Tibial nerve (tissue), 4 donors: ENCODE measurements at regions not wholly inside any gene's neighbourhood (a gene's known extent, or its start where the extent isn't known, plus 50 kb on each side); places are given as distances from the start of the nearest gene placed in this dataset.

Experiments used
- DNase-seq, 2 donors: peaks; one replicate each; pipeline ENCODE4 v3.0.0-alpha.2; 2019; ENCODE audit warnings: low spot score in 2 of 2
- H3K27ac ChIP-seq, 4 donors: fragments of 200-600 bp; sonication (generic) in 3 of 4; one replicate each; pipeline ENCODE4 v1.5.1; 2017 to 2019; ENCODE audit warnings: mild to moderate bottlenecking in 1 of 4
- H3K27me3 ChIP-seq, 2 donors: fragments of 200-600 bp; sonication (generic) in 1 of 2; one replicate each; pipeline versions ENCODE4 v1.5.1 to v1.6.0; 2017 to 2019
- H3K36me3 ChIP-seq, 3 donors: fragments of 200-600 bp; sonication (generic); one replicate each; pipeline ENCODE4 v1.5.1; 2018 to 2019
- H3K4me1 ChIP-seq, 4 donors: fragments of 200-600 bp; sonication (generic) in 3 of 4; one replicate each; pipeline ENCODE4 v1.5.1; 2017 to 2019
- H3K4me3 ChIP-seq, 4 donors: fragments of 200-600 bp; sonication (generic) in 3 of 4; one replicate each; pipeline ENCODE4 v1.5.1; 2017 to 2019; ENCODE audit warnings: mild to moderate bottlenecking in 1 of 4, moderate library complexity in 1 of 4
- H3K9me3 ChIP-seq, 4 donors: fragments of 200-600 bp; sonication (generic) in 3 of 4; one replicate each; pipeline ENCODE4 v1.5.1; 2017 to 2019
- CTCF ChIP-seq, 5 experiments: fragments of 200-600 bp in 3 of 5; fragments of 450-650 bp in 2 of 5; sonication (generic) in 3 of 5; IDR thresholded peaks; one replicate each; pipeline ENCODE4 v1.5.1; 2016 to 2019; ENCODE audit warnings: antibody characterized with exemption in 5 of 5, mild to moderate bottlenecking in 3 of 5, moderate library complexity in 2 of 5
- EP300 ChIP-seq, 2 donors: sonication (generic); formaldehyde crosslinking; IDR thresholded peaks; one replicate each; pipeline ENCODE4 v1.6.1; 2017; ENCODE audit warnings: antibody characterized with exemption in 2 of 2, mild to moderate bottlenecking in 1 of 2
- POLR2A ChIP-seq, 2 donors: fragments of 450-650 bp; IDR thresholded peaks; one replicate each; pipeline ENCODE4 v1.6.1; 2017; ENCODE audit warnings: antibody characterized with exemption in 2 of 2, mild to moderate bottlenecking in 2 of 2, moderate library complexity in 2 of 2
- WGBS, 2 donors: methylation state at CpG; one replicate each; pipeline ENCODE4 v1.1.5; 2018; 5-methylcytosine and 5-hydroxymethylcytosine counted together

GRCh38 chr5:153900703-153901395 lies 137.9 kb downstream of the FAM114A2 start:
- no peaks in the 10 kb centered on the region for H3K27me3 ChIP-seq
- H3K36me3 ChIP-seq = no peaks in the 10 kb centered on the region
- H3K9me3 ChIP-seq = no peaks in the 10 kb centered on the region
- no peak overlapping the region for H3K4me3 ChIP-seq
- H3K27ac ChIP-seq = peak overlapping the region in 2 of 4 donors; percentile 76
- TF ChIP-seq CTCF (IDR thresholded peaks at IDR 0.05) = no peak
- TF ChIP-seq POLR2A (IDR thresholded peaks at IDR 0.05) = no peak
- peak in 1 of 2 donors; percentile 72 for TF ChIP-seq EP300 (IDR thresholded peaks at IDR 0.05)
- 43 to 45% methylated on average over 3 of the region's 3 CpGs for WGBS, 2 donors
- peak in 1 of 2 donors; percentile 16 for DNase-seq
- H3K4me1 ChIP-seq = peaks cover 0 to 3% (median 0%) of the 10 kb centered on the region in 4 donors

GRCh38 chr5:153899746-153900145 lies 139.0 kb downstream of the FAM114A2 start:
- 77 to 91% methylated on average over 4 of the region's 4 CpGs for WGBS, 2 donors
- DNase-seq = no peak
- TF ChIP-seq EP300 (IDR thresholded peaks at IDR 0.05) = no peak
- no peak for TF ChIP-seq CTCF (IDR thresholded peaks at IDR 0.05)
- TF ChIP-seq POLR2A (IDR thresholded peaks at IDR 0.05) = no peak
- Histone ChIP-seq H3K36me3 (no peaks in the 10 kb centered on the region), H3K4me1 (peaks cover 0 to 3% (median 0%) of the 10 kb centered on the region in 4 donors), H3K4me3 (no peak overlapping the region), H3K27me3 (no peaks in the 10 kb centered on the region), H3K27ac (peak overlapping the region in 2 of 4 donors; percentile 35 to 36), H3K9me3 (no peaks in the 10 kb centered on the region)

DNA sequence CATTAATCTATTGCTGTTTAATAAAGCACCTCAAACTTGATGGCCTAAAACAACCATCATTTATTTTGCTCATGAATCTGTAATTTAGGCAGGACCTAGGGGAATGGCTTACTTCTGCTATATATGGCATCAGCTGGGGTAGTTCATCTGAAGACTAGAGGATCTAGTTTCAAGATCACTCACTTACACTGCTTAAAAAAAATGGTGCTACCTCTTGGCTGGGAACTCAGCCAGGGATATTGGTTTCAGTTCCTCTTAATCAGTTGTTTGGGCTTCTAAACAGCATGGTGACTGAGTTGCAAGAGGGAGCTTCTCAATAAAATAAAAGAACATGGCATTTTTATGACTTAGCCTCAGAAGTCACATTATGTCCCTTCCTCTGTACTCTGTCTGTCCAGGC lies 142.0 kb downstream of the FAM114A2 start:
- H3K9me3 ChIP-seq = no peaks in the 10 kb centered on the region
- no peak overlapping the region for H3K4me3 ChIP-seq
- H3K36me3 ChIP-seq = no peaks in the 10 kb centered on the region
- TF ChIP-seq POLR2A (IDR thresholded peaks at IDR 0.05) (no peak), EP300 (IDR thresholded peaks at IDR 0.05) (no peak), CTCF (IDR thresholded peaks at IDR 0.05) (no peak)
- peak in 1 of 2 donors; percentile 22 for DNase-seq
- H3K27me3 ChIP-seq = no peaks in the 10 kb centered on the region
- no peak overlapping the region for H3K27ac ChIP-seq
- no peaks in the 10 kb centered on the region for H3K4me1 ChIP-seq

GRCh38 chr5:153896117-153896516 lies 142.6 kb downstream of the FAM114A2 start:
- Histone ChIP-seq H3K27ac (no peak overlapping the region), H3K27me3 (no peaks in the 10 kb centered on the region), H3K4me3 (no peak overlapping the region), H3K4me1 (no peaks in the 10 kb centered on the region), H3K36me3 (no peaks in the 10 kb centered on the region), H3K9me3 (no peaks in the 10 kb centered on the region)
- DNase-seq = no peak
- 68 to 77% methylated on average over 2 of the region's 2 CpGs for WGBS, 2 donors
- no peak for TF ChIP-seq CTCF (IDR thresholded peaks at IDR 0.05)
- TF ChIP-seq POLR2A (IDR thresholded peaks at IDR 0.05) = no peak
- TF ChIP-seq EP300 (IDR thresholded peaks at IDR 0.05) = no peak

DNA sequence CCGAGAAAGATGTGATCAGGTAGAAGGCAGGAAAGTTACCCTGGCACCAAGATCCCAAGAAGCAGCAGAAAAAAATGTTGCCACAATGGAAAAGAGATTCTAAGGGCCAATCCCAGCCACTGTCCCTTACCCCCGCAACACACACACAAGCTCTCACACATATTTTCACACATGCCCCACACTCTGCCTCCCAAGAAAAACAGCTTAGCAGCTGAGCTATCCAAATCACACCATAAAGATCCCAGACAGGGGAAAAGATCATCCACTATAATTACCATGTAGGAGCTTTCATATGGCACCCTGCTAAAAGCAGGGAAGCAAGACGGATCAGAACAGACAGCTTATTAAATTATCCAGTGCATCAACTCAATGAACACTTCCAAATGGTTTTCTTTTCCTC lies 143.4 kb downstream of the FAM114A2 start:
- WGBS, 2 donors = 76 to 82% methylated on average over 3 of the region's 3 CpGs

More for the DNA sequence above, 143.4 kb downstream of the FAM114A2 start:
- Histone ChIP-seq H3K27me3 (no peaks in the 10 kb centered on the region), H3K27ac (no peak overlapping the region), H3K4me1 (no peaks in the 10 kb centered on the region), H3K9me3 (no peaks in the 10 kb centered on the region), H3K36me3 (no peaks in the 10 kb centered on the region), H3K4me3 (no peak overlapping the region)
- DNase-seq = no peak
- TF ChIP-seq EP300 (IDR thresholded peaks at IDR 0.05) = no peak
